H1 (cell line): ENCODE measurements at regions not wholly inside any gene's neighbourhood (a gene's known extent, or its start where the extent isn't known, plus 50 kb on each side); places are given as distances from the start of the nearest gene placed in this dataset.

Experiments
- HDAC2 ChIP-seq, 2 experiments: fragments of 300-600 bp in 1 of 2; sonication (generic) in 1 of 2; IDR thresholded peaks; 2 replicates each; pipeline ENCODE4 v1.6.1; 2011 to 2012; ENCODE audit warnings: low read depth in 2 of 2, low read length in 2 of 2, mild to moderate bottlenecking in 2 of 2, moderate library complexity in 2 of 2, borderline replicate concordance in 1 of 2, inconsistent platforms in 1 of 2
- KDM1A ChIP-seq: fragments of 200-600, 300-600 bp; sonication (generic); IDR thresholded peaks from 2 replicates; pipeline ENCODE4 v1.7.1; 2016; ENCODE audit warnings: mild to moderate bottlenecking, low read length, borderline replicate concordance
- RNF2 ChIP-seq: fragments of 200-900, 300-1000 bp; sonication (generic); IDR thresholded peaks from 2 replicates; pipeline ENCODE4 v1.7.1; 2016; ENCODE audit warnings: borderline replicate concordance, low read depth, mild to moderate bottlenecking, antibody characterized with exemption, low read length; ENCODE audit not compliant: poor library complexity, severe bottlenecking; ENCODE audit errors: missing control alignments

DNA sequence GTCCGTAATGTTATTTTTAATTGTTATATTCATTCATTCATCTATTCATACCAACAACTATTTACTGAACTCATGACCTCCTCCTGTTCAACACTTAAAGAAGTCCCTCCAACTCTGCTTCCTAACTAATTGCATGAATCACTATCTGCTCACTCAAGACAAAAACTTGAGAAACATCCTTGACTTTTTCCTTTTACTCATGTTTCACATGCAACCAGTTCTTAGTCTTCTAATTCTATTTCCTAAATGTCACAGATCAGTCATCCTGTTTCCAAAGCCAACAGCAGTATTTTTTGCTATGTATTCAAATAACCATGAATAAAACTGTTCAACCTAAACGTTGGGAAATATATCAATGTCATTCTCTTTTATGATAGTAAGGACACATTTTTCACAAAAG is 124.6 kb upstream of the GBE1 start (continued):
- no peak for TF ChIP-seq HDAC2 (IDR thresholded peaks at IDR 0.05; ENCODE audit: borderline replicate concordance in 1 of 2, low read depth in 2 of 2, low read length in 2 of 2)
- TF ChIP-seq KDM1A: no peak
- TF ChIP-seq RNF2: no peak
